Fibroblast of skin of left biceps (primary cell): ENCODE measurements at regions not wholly inside any gene's neighbourhood (a gene's known extent, or its start where the extent isn't known, plus 50 kb on each side); places are given as distances from the start of the nearest gene placed in this dataset.

Experiments used
- DNase-seq, 2 experiments: peaks; one replicate each; pipeline ENCODE4 v3.0.0-alpha.2; 2013; ENCODE audit warnings: low read depth in 2 of 2

DNA sequence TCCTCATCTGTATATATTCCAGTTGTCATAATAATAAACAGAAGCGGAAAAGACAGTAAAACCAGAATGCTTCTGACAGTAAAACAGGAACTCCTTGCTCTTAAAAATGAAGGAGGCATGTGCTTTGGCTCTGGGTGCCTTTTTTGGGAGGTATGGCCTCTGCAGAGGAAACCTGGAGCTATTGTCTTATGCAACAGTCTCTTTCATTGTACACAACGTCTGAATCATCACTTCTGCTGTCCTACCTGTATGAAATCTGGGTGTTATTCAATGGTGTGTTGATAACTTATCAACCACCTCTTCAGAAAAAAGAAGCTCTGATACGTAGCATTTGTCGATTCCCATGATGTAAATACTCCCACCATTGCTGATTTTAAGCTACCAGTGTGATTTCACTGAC, 64.8 kb downstream of the CDCA7 start:
- DNase-seq, result no peak

DNA sequence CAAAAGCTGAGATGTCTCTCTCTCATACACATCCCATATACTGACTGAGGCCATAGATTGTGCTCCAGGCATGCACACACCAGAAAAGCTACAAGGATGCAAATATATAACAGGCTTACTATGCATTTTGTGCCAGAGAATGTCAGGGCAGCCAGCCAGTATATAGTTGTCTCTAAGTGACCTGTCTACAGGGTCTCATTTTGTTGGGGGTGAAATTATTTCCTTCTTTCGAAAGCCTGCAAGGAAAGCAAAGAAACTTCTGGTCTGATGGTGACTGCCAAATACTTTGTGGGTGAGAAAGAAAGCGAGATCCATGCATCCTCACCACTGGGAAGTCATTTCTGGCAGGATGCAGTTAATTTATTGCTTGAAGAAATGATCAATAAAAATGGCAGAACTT, 70.2 kb downstream of the CDCA7 start:
- DNase-seq, result peak; percentile 88 to 89

DNA sequence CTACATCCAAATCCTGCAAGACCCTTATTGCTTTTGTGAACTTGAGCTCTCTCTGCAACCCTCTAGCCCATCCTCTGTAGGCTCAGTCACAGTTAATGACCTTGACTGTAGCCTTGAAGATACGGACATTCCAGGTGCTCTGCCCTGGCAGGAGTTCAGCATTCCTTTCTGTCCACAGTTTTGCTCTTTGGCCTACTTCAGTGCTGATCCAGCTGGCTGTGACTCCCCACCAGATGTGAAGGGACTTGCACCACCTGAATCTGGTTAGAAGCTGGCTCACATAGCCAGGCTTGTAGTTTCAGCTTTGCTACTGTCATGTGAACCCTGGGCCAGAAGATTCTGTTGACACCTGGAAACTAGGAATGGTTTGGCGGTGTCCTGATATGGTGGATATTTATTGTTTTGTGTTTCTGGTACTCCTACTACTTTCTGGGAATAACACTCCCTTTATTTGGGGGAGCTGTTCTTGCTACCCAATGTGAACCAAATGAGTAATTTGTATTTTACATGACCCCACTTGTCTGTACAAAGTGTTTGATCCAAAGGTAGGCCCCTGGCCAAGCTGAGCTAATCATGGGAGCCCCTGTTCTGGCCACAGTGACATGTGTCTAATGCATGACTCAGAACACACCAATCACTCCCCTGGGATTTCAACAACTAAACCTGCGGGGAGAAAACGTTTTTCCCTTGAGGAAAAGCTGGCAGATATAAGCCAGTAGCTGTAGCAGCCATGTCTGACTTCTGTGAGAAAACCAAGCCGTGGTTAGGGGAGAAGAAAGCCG, 73.4 kb downstream of the CDCA7 start:
- DNase-seq, result peak; percentile 39 to 42

DNA sequence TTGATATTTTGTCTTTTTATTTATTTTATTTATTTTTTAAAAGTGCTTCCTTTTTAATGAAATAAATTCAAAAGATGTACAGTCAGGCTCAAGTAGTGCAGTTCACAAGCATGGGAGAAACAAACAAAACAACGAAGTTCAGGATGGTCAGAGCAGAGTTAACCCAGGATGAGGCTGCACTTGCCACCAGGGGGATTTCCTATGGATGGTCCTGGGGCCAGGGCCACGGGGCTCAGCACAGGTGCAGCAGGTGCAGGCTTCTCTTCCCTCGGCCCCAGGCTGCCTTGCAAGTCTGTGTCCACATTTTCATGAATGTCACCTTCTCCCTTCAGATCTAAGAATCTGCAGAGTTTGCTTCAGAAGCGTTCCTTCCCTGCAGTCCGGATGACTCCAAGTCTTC, 76.5 kb downstream of the CDCA7 start:
- no peak for DNase-seq

DNA sequence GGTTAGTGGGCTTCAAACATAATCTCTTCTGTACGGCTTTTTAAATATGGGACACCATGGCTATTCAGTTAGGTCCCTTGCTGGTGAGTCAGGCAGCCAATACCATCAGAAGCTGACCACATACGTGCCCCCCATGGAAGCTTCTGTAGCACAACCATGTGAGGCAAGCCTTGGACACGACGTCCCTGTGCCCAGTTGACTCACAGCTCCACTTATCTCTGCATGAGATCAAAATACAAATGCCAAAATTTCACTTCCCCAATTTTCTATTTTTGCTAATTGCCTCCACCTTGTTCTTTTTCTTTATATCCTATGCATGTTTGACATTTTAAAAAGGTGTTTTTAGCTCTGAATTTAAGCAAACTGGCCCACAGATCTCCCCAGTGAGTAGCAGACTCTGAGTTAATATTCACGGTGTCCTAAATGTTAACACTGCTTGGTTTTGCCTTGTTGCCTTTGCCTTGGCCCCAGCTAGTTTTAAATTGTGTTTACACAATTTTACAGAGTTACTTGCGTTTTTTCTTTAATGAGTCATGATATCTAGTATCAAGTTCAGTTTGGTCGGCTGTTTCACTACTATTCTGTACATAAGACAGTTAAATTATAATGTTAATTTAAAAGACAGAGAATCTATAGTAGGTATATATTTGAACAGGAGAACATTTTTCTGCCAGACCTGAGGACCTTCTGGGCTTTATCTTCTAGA, 77.5 kb downstream of the CDCA7 start:
- no peak for DNase-seq

DNA sequence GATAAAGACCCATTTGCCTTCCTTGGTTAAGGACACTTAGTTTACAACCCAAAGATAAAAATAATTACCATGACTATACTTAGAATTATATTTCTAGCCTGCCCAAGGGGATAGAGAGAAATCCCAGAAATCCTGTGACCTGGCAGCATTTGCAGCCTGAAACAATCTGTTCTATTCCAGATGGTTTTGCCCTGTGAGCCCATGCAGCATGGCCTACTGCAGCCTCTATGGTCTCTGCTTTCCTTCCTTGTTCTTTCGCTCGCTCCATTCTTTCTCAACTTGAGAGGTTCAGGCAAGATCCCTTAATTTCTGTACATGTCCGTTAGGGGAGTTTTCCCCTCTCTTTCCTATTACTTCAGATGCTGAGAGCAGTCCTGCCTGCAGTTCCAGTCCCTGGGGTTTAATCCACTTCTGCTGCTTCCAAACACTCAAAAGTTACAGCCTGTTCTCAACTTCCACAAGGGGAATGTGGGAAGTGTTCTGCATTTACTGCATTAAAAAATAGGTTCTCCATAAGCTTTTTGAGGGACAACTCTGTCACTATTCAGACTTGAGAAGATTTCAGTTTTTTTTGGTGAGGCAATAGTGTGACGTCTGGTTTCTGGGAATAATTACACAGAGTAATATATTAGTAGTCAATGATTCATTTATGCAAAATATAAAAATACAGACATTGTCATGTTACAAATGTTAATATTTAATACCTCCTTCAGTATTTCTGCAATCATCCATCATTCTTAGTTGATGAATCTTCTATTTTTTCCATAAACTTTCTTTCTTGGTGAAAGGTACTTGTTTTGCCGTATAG, 80.3 kb downstream of the CDCA7 start:
- DNase-seq, result no peak

DNA sequence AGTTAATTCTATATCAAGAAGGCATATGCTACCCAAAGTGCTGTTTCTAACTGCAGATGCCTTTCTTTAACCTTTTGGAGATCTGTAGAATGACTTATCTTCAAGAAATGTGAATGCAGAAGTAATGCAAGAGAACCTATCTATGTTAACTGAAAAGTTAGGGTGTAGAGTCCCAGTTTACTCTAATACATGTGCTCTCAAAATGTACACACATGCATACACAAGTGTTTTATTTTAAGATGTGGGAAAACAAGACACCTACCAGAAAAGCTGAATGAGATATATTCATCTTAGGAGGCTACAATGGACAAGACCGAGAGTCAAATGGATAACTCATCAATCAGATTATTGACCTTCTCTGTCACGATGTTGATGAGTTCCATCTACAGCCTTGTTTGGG, 80.9 kb downstream of the CDCA7 start:
- DNase-seq, result no peak

DNA sequence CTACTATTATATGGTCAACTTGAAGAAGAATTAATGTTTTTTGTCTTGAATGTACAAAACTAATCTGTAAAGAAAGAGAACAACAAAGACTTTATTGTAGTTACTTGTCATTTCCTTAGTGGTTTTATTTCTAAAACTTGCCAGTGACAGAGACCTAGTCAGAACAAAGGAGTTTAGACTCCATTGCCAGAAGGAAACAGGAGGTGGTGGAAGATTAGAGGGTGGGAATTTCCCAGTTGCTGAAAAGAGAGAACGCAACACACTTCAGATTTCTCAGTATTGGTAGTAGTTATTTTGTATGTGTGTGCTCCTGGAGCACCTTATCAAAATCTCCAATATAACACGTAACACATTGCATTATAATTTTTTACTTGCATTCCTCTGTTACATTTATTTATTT, 81.4 kb downstream of the CDCA7 start:
- no peak for DNase-seq

DNA sequence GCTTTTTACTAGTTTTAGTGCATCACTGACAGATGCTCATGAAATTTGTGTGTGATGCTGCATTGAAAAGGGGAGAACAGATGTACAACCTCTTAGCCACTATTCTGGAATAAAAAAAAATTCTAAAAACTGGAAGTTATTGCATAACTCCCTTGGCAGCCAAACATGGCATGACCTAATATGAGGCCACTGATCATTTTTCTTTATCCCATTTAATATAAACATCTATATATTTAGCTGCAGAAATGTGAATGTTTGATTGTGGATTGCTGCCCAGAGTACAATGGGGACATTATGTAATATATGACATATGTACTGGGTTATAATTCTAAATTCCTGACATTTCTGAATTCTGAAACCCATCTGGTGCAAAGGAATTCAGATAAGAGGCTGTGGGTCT, 86.5 kb downstream of the CDCA7 start:
- DNase-seq, result peak; percentile 41 to 53

DNA sequence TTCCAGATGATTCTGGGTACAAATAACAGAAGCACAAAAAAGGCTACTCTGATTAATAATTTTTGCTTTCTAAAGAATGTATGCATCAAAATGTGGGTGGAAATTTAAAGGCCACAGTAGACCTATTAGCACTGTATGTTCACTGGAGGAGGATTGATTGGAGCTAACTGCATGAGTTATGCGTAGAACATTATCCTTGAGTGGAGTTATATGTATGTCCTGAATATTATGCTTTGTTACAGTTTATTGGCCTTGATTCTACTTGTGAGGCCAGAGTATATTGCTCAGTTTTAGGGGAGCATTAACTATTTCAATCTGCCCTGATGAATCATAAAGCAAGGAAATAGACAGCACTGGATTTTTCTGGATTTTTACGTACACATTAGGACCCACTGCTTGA, 87.9 kb downstream of the CDCA7 start:
- no peak for DNase-seq

DNA sequence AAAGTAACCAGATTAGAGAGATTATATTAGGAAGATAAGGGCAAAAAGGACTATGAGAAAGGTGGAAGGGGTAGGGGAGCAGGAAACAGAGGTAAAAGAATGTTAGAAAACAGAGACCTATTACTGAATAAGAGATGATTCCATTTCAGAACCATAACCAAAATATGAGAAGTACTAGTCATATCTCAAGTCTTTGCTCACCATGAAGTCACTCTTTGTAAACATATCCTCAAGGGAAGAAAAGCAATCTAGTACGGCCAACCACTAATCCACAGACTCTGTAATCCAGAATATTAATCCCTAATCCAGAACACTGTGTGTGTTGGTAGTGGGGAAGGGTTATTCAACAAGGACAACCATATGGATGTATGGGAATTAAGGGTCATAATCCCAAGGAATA, 92.0 kb downstream of the CDCA7 start:
- no peak for DNase-seq

DNA sequence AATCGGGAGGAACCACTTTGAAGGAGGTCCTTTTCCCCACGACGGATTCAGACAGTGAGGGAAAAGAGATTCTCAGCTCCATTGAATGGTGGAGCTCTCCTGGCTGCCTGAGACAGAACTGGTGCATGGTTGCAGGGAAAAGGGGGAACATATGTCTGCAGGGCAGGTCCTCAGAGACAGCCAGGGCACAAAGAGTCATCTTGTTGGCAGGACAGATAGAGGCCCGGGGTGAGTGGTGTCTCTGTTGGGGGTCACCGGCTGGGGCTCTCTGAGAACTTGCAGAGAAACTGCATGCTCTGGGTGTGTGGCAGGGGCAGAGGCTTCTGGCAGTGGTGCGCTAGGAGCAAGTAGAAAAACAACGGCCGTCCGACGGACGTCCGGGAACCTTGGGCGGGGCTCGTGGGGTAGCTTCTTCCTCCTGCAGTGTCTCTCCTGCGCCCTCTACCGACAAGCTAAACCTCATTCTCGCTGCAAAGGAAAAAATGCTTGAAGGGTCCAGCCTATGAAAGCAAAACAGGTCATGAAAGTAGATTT, 94.3 kb downstream of the CDCA7 start:
- peak; percentile 39 to 41 for DNase-seq

DNA sequence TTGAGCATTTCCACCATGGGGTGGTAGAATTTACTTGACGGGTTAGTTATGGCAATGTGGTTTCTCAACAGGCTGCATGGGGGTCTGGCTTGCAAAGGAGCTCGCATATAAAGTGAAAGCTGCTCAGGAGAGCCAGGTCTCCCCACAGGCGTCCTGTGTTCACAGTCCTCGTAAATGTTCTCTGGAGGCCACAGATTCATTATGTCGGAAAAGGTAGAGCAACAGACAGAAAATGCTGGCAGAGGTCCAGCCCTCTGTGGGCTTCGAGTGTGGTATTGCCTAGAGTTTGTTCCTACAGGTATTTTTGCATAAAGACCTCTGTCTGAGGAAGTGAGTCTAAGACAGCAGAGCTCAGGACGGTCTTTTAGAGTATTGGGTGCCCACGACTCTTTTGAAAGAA, 96.4 kb downstream of the CDCA7 start:
- DNase-seq, result no peak

DNA sequence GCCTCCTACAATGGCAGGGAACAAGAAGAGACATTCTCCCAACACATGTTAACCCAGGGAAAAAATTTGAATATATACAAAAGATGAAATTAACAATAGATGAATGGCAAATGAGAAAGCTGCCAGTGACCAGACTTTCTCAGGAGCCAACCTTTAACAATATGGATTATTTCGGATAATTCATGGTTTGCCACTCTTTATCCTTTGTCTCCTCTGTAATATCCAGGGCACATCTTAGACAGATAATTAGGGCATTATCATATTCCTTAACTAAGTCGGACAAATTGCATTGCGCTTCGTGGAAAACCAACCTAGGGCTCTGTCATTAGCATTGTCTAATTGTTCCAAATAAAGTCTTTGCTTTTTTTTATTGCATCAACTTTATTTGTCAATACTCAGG, 97.3 kb downstream of the CDCA7 start:
- DNase-seq, result no peak

DNA sequence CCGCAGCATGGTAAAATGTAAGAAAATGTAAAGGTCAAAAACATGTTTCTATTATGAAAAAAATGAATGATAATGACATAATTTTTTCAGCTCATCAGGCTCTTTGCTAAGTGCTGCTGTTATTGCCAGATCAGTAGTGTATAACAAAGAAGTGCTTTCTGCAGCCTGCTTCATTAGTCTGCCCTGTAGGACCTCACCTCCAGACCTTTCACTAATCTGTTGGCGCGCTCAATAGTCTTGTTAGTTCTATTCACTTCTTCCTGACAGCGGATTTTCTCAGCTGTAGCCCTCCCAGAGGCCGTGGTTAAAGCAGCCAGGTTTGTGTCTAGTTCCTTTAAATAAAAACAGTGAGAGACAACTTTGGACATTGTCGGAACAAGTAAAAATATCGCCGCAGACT, 97.7 kb downstream of the CDCA7 start:
- DNase-seq, result no peak

DNA sequence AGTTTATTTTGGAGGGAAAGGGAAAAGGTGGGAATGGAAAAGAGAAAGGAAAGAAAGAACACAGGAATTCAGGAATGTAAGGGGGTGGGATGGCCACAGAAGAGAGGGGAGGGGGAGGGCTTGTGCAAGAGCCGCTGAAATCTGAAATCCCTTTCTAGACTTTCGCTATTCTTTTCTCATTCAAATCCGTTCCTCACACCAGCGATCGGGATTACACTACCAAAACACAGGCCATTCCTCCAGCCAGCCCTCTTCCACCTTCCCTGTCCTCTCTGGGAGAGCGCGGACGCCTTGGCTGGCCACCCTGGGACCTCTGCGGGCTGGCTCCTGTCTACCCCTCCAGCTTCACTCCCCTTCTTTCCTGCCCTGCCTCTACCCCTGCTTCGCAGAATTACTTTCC, 102.3 kb downstream of the CDCA7 start:
- DNase-seq, result no peak

DNA sequence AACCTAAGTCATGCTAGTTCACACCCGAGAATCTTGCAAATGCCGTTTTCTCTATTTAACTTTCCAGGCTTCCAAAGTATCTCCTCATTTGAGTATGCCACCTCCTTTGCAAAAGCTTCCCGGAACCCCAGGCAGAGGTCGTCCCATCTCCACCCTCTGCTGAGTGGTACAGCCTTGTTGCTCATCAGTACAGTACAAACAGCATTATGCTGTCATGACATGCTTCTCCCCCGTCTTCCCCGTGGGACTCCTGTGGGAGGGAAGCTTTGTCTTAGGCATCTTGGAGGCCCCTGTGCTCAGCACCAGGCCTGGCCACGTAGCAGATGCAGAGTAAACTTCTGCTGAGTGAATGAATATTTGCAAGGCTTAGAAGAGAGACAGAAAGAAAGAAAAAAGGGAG, 102.7 kb downstream of the CDCA7 start:
- no peak for DNase-seq

DNA sequence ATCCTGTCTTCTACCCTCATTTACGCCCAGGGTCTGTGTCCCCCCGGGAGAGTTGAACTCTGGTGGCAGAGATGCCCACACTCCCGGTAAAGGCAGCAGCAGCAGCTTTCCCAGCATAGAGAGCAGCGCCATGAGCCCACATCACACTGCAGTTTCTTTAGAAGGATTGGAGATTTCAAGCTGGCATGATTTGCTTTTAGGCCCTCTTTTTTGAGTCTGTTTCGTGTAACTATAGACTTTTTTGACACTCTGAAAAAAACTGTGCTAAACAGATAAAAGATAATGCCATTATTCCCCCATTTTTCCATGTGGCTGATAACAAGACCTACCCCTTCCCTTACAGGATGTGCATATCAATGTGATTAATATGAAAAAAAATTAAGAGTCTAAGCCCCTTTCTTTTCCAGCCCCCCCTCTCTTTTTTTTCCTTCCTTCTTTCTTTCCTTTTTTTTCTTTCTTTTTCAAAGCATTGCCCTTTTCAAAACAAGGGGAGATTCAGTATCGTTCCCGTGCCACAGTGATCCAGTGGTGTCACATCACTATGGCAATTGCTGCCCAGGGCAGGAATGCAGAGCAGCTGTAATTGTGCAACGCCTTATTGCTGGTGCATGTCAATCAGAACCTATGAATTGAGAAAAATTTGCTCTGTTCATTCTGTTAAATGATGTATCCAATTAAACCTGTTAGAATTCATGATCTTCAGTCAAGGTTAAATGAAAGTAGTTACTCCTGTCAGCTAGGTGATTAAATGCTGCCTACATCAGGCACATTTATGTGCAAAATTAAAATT, 104.5 kb downstream of the CDCA7 start:
- DNase-seq, result no peak

DNA sequence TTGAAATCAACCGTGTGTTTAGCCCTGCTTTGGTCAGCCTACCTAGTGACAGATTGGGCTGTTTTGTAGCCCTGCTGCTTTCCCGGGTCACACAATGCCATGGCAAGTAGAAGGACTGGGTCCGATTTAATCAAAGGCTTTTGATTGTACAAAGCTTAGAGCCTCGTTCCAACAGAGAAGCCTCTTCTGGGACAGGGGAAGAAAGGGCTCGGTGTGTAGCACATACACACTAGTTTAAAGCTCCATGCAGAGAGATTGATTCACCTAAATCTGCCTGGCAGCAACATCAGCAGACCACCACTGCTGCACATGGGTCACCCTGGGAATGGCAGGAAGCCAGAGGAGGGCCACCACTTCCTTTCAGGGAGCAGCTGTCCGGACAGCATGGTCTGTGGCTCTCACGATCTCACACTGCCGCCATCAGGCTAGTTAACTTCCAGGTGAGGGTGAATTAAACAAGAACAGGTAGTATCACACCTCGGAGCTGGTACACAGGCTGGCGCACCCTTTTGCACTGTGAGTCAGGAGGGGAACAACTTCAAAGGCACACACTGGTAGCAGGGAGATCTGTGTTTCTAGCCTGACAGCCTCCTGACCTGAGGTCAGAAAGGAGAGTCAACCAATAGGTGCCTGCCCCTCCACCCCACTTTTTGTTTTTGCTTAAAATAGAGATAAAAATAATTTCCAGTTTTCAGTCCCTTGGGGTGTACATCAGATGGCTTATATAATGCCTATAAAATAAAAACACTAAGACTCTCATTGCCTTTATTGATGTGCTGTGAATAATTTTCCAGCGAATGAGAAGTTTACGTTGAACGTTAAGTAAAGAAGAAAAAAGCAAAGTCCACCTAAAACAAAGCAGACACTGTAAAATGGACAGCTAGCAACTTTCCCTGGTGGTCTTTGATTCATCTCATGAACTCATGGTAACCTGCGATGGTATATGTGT, 108.5 kb downstream of the CDCA7 start:
- no peak for DNase-seq

DNA sequence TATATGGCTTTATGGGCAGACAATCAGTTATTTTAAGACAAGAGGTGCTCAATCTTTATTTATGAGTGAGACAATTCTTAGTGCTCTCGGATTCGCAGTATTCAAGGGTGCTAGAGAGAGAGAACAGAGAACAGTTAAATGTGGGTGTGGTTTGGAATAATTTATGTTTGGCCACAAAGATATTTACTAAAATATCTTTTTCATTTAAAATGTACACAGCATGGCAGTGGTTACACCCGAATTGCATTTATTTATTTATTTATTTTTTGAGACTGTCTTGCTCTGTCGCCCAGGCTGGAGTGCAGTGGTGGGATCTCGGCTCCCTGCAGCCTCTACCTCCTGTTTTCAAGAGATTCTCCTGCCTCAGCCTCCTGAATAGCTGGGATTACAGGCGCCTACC, 109.2 kb downstream of the CDCA7 start:
- no peak for DNase-seq

DNA sequence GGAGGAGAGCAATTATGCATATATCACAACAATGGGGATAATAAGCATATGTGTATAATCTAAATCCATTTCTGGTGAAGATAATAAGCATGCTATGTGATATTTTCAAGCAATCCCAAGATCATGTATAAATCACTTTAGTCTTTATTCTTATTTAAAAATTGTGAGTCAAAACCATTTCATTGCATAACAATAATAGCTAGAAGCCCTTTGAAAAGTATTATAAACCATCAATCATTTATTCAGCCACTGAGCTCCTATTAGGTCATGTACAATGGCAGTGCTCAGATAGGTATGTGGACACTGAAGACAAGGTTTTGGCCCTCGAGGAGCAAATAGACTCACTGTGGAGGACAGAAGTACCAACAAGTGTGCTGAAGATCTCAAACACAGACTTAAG, 113.1 kb downstream of the CDCA7 start:
- DNase-seq, result no peak
